Calu3 (cell line): ENCODE measurements at regions not wholly inside any gene's neighbourhood (a gene's known extent, or its start where the extent isn't known, plus 50 kb on each side); places are given as distances from the start of the nearest gene placed in this dataset.

ENCODE experiments used
- BruUV-seq: library from RNA; stranded (reverse); fragments of 400-500 nt; replicated peaks from 2 replicates; lab custom pipeline; 2021; lab: Mats Ljungman, UMichigan
- CTCF ChIA-PET: fragments of 300-600 bp; sonication (Branson Sonifier 250); formaldehyde crosslinking; loops from one replicate; lab custom pipeline; 2022; ENCODE audit warnings: antibody characterized with exemption; lab: Charles Lee
- DNase-seq: peaks from one replicate; pipeline ENCODE4 v3.0.0; 2022
- H3K27ac Mint-ChIP-seq: one replicate; pipeline ENCODE4 v1.8.0; 2022; ENCODE audit warnings: mixed read lengths; ENCODE audit not compliant: unreplicated experiment
- H3K27me3 Mint-ChIP-seq: one replicate; pipeline ENCODE4 v1.8.0; 2022; ENCODE audit warnings: mixed read lengths; ENCODE audit not compliant: unreplicated experiment
- H3K36me3 Mint-ChIP-seq: one replicate; pipeline ENCODE4 v1.8.0; 2022; ENCODE audit warnings: mild to moderate bottlenecking, moderate library complexity, mixed read lengths; ENCODE audit not compliant: insufficient read depth, unreplicated experiment
- H3K4me1 Mint-ChIP-seq: one replicate; pipeline ENCODE4 v1.8.0; 2022; ENCODE audit warnings: mild to moderate bottlenecking, low read depth, mixed read lengths; ENCODE audit not compliant: unreplicated experiment
- H3K4me3 Mint-ChIP-seq: one replicate; pipeline ENCODE4 v1.8.0; 2022; ENCODE audit warnings: mild to moderate bottlenecking, low read depth, moderate library complexity, mixed read lengths; ENCODE audit not compliant: unreplicated experiment
- H3K9me3 Mint-ChIP-seq: one replicate; pipeline ENCODE4 v1.8.0; 2022; ENCODE audit warnings: low read depth, mixed read lengths; ENCODE audit not compliant: unreplicated experiment
- CTCF ChIP-seq: fragments of 200-600 bp; IDR thresholded peaks from one replicate; pipeline ENCODE4 v1.8.0; 2022; ENCODE audit warnings: antibody characterized with exemption; ENCODE audit not compliant: unreplicated experiment
- intact Hi-C: fragments of 100-400 bp; cut with micrococcal nuclease; formaldehyde crosslinking; loops from one replicate; pipeline ENCODE4 v1.10.0; 2022; ENCODE audit not compliant: unreplicated experiment

- Mint-ChIP-seq H3K4me3 (no peak overlapping the region), H3K36me3 (no peaks in the 10 kb centered on the region), H3K4me1 (no peaks in the 10 kb centered on the region), H3K9me3 (peaks cover 2% of the 10 kb centered on the region), H3K27me3 (no peaks in the 10 kb centered on the region), H3K27ac (no peak overlapping the region)
- CTCF ChIA-PET, result no interaction called here
- intact Hi-C loops, result no loop called here
- no TSS peak for BruUV-seq
- no peak for TF ChIP-seq CTCF
- no peak for DNase-seq
Observed at GRCh38 chr10:83252169-83252568, 887.1 kb upstream of the GHITM start.

- H3K4me1 Mint-ChIP-seq, result no peaks in the 10 kb centered on the region
- intact Hi-C loops, result no loop called here
- no peak for DNase-seq
- no peaks in the 10 kb centered on the region for H3K27me3 Mint-ChIP-seq
- no peaks in the 10 kb centered on the region for H3K36me3 Mint-ChIP-seq
- no peak overlapping the region for H3K4me3 Mint-ChIP-seq
- CTCF ChIA-PET, result no interaction called here
- no peak for TF ChIP-seq CTCF
- no peak overlapping the region for H3K27ac Mint-ChIP-seq
- peaks cover 2% of the 10 kb centered on the region for H3K9me3 Mint-ChIP-seq
- no TSS peak for BruUV-seq
Observed at GRCh38 chr10:83252596-83252995, 886.7 kb upstream of the GHITM start.

- Mint-ChIP-seq H3K27me3 (no peaks in the 10 kb centered on the region), H3K4me1 (no peaks in the 10 kb centered on the region), H3K27ac (no peak overlapping the region), H3K4me3 (no peak overlapping the region), H3K9me3 (peaks cover 2% of the 10 kb centered on the region), H3K36me3 (no peaks in the 10 kb centered on the region)
- no peak for TF ChIP-seq CTCF
- no peak for DNase-seq
- BruUV-seq, result no TSS peak
- CTCF ChIA-PET, result no interaction called here
- intact Hi-C loops, result no loop called here
Observed at GRCh38 chr10:83253011-83253671, 886.2 kb upstream of the GHITM start.

- no TSS peak for BruUV-seq
- H3K9me3 Mint-ChIP-seq, result peaks cover 2% of the 10 kb centered on the region
- H3K36me3 Mint-ChIP-seq, result no peaks in the 10 kb centered on the region
Observed at GRCh38 chr10:83254698-83255097, 884.6 kb upstream of the GHITM start.

More at GRCh38 chr10:83254698-83255097, 884.6 kb upstream of the GHITM start:
- intact Hi-C loops, result no loop called here
- H3K27ac Mint-ChIP-seq, result no peak overlapping the region
- no peaks in the 10 kb centered on the region for H3K4me1 Mint-ChIP-seq
- DNase-seq, result no peak
- no peak for TF ChIP-seq CTCF
- no peak overlapping the region for H3K4me3 Mint-ChIP-seq
- CTCF ChIA-PET, result no interaction called here
- no peaks in the 10 kb centered on the region for H3K27me3 Mint-ChIP-seq
